WERI-Rb-1 (cell line): ENCODE measurements at regions not wholly inside any gene's neighbourhood (a gene's known extent, or its start where the extent isn't known, plus 50 kb on each side); places are given as distances from the start of the nearest gene placed in this dataset.

Source experiments
- DNase-seq: peaks from one replicate; pipeline ENCODE4 v3.0.0-alpha.2; 2020
- H3K27ac ChIP-seq: fragments of 250-450 bp; sonication (Bioruptor Pico); 2 replicates; pipeline ENCODE4 v1.5.1; 2020; ENCODE audit warnings: mild to moderate bottlenecking, moderate library complexity
- H3K27me3 ChIP-seq: fragments of 250-450 bp; sonication (Bioruptor Pico); 2 replicates; pipeline ENCODE4 v1.5.1; 2021; ENCODE audit warnings: mild to moderate bottlenecking, low read depth, moderate library complexity; ENCODE audit not compliant: insufficient read depth, severe bottlenecking
- H3K36me3 ChIP-seq: fragments of 250-450 bp; sonication (Bioruptor Pico); 2 replicates; pipeline ENCODE4 v1.5.1; 2020; ENCODE audit warnings: mild to moderate bottlenecking, moderate library complexity
- H3K4me3 ChIP-seq: 2 replicates; pipeline ENCODE4 v1.5.1; 2011; ENCODE audit warnings: low read depth, mild to moderate bottlenecking, control low read depth, low read length
- H3K9me3 ChIP-seq: fragments of 250-450 bp; sonication (Bioruptor Pico); 2 replicates; pipeline ENCODE4 v1.5.1; 2021; ENCODE audit warnings: mild to moderate bottlenecking, moderate library complexity; ENCODE audit not compliant: severe bottlenecking
- TF ChIP-seq, protein P1 (sequence below): IDR thresholded peaks from 2 replicates; pipeline ENCODE4 v1.5.1; 2011; ENCODE audit warnings: low read depth, mild to moderate bottlenecking, control low read depth, inconsistent platforms, low read length

DNA sequence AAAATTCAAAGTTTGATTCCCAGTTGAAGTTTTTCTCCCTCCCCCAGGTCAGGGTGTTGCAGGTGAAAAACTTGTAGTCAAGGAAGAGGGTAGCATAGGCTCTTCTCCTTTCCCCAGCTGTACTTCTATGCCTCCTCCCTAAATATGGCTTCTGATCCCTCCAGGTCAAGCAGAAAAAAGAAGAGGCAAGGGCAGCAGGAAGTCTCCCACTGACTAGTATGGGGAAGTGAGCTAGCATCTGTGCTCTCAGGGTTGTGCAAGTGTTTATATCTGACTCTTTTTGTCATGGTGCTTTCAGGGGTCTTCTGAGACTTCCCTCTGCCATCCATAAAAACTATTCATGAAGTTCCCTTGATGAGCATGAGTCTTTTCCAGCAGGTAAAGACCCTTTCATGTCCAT lies 76.0 kb downstream of the ATPSCKMT start:
- H3K27me3 ChIP-seq, result no peaks in the 10 kb centered on the region
- no peak overlapping the region for H3K27ac ChIP-seq
- no peaks in the 10 kb centered on the region for H3K36me3 ChIP-seq
- no peak overlapping the region for H3K4me3 ChIP-seq
- DNase-seq, result no peak
- TF ChIP-seq, protein P1, sequence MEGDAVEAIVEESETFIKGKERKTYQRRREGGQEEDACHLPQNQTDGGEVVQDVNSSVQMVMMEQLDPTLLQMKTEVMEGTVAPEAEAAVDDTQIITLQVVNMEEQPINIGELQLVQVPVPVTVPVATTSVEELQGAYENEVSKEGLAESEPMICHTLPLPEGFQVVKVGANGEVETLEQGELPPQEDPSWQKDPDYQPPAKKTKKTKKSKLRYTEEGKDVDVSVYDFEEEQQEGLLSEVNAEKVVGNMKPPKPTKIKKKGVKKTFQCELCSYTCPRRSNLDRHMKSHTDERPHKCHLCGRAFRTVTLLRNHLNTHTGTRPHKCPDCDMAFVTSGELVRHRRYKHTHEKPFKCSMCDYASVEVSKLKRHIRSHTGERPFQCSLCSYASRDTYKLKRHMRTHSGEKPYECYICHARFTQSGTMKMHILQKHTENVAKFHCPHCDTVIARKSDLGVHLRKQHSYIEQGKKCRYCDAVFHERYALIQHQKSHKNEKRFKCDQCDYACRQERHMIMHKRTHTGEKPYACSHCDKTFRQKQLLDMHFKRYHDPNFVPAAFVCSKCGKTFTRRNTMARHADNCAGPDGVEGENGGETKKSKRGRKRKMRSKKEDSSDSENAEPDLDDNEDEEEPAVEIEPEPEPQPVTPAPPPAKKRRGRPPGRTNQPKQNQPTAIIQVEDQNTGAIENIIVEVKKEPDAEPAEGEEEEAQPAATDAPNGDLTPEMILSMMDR, result no peak
- peaks cover 5% of the 10 kb centered on the region for H3K9me3 ChIP-seq

- TF ChIP-seq, protein P1, result no peak
- DNase-seq, result no peak
- no peak overlapping the region for H3K27ac ChIP-seq
These were observed 77.4 kb downstream of the ATPSCKMT start for GRCh38 chr5:10172247-10172646.

GRCh38 chr5:10169359-10169758 lies 80.3 kb downstream of the ATPSCKMT start:
- H3K9me3 ChIP-seq, result peaks cover 13% of the 10 kb centered on the region
- no peaks in the 10 kb centered on the region for H3K27me3 ChIP-seq
- TF ChIP-seq, protein P1, result no peak
- no peaks in the 10 kb centered on the region for H3K36me3 ChIP-seq
- no peak for DNase-seq
- no peak overlapping the region for H3K4me3 ChIP-seq
- no peak overlapping the region for H3K27ac ChIP-seq

More at GRCh38 chr5:10172247-10172646, 77.4 kb downstream of the ATPSCKMT start:
- Histone ChIP-seq H3K27me3 (no peaks in the 10 kb centered on the region), H3K36me3 (no peaks in the 10 kb centered on the region), H3K9me3 (peaks cover 5% of the 10 kb centered on the region), H3K4me3 (no peak overlapping the region)

GRCh38 chr5:10168254-10168653 lies 81.4 kb downstream of the ATPSCKMT start:
- TF ChIP-seq, protein P1, result no peak
- H3K9me3 ChIP-seq, result peaks cover 16% of the 10 kb centered on the region
- no peaks in the 10 kb centered on the region for H3K36me3 ChIP-seq
- no peaks in the 10 kb centered on the region for H3K27me3 ChIP-seq
- DNase-seq, result peak; percentile 66
- H3K4me3 ChIP-seq, result no peak overlapping the region
- no peak overlapping the region for H3K27ac ChIP-seq

DNA sequence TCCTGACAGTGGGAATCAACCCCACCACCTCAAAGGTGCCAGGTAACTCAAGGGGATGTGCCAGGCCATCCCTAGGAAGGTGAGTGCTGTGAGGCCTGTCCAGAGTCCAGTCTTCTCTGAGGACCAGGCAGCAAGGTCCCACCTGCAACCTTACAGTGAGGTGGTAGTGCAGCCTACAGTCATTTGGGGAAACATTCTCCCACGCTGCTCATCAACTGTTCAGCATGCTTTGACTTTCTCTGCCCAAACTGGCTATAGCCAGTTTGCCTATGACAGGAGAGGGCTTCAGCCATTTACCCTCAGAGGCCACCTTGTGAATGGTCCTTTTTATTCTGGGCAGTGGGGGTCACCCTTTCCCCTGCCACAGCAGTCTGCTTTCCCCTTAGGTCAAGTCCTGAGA lies 81.9 kb downstream of the ATPSCKMT start:
- Histone ChIP-seq H3K27ac (no peak overlapping the region), H3K9me3 (peaks cover 14% of the 10 kb centered on the region), H3K27me3 (no peaks in the 10 kb centered on the region), H3K4me3 (no peak overlapping the region), H3K36me3 (no peaks in the 10 kb centered on the region)
- no peak for DNase-seq
- TF ChIP-seq, protein P1, result peak; percentile 34; the same call in 1 of the 2 replicates

- TF ChIP-seq, protein P1, result no peak
- no peak overlapping the region for H3K27ac ChIP-seq
- no peaks in the 10 kb centered on the region for H3K36me3 ChIP-seq
- no peak for DNase-seq
- H3K27me3 ChIP-seq, result no peaks in the 10 kb centered on the region
- peaks cover 13% of the 10 kb centered on the region for H3K9me3 ChIP-seq
- H3K4me3 ChIP-seq, result no peak overlapping the region
These were observed 83.3 kb downstream of the ATPSCKMT start for GRCh38 chr5:10166392-10166791.
